C4-2B (cell line): ENCODE measurements at regions not wholly inside any gene's neighbourhood (a gene's known extent, or its start where the extent isn't known, plus 50 kb on each side); places are given as distances from the start of the nearest gene placed in this dataset.
A peak's percentile ranks its signal among the peaks of the same experiment; 100 is the strongest.

Experiments used
- H3K27ac ChIP-seq: fragments of 450-650 bp; 2 replicates; pipeline ENCODE4 v1.5.1; 2017
- CTCF ChIP-seq: fragments of 450-650 bp; conservative IDR thresholded peaks from 2 replicates; pipeline ENCODE4 v1.5.1; 2017; ENCODE audit warnings: mild to moderate bottlenecking
- ZFX ChIP-seq: fragments of 450-650 bp; IDR thresholded peaks from 2 replicates; pipeline ENCODE4 v1.6.1; 2017

- no peak overlapping the region for H3K27ac ChIP-seq
- TF ChIP-seq ZFX = no peak
- no peak for TF ChIP-seq CTCF
Measured at GRCh38 chr1:22253012-22253790, 110.3 kb upstream of the WNT4 start.

- H3K27ac ChIP-seq = no peak overlapping the region
- TF ChIP-seq ZFX (no peak), CTCF (no peak)
Measured at GRCh38 chr1:22254756-22255155, 111.9 kb upstream of the WNT4 start.

GRCh38 chr1:22255341-22256212, 112.7 kb upstream of the WNT4 start:
- peak overlapping the region; percentile 98 for H3K27ac ChIP-seq
- TF ChIP-seq CTCF = no peak
- no peak for TF ChIP-seq ZFX

- H3K27ac ChIP-seq = peak overlapping the region; percentile 98
- TF ChIP-seq ZFX (no peak), CTCF (no peak)
Measured at GRCh38 chr1:22256213-22256512, 113.3 kb upstream of the WNT4 start.

- 0 out of 2 replicates have a peak, but pooled peaks have one; percentile 36 for TF ChIP-seq ZFX
- TF ChIP-seq CTCF = no peak
- peak overlapping the region; percentile 98 for H3K27ac ChIP-seq
Measured at GRCh38 chr1:22257290-22258275, 114.7 kb upstream of the WNT4 start.

GRCh38 chr1:22258698-22259097, 115.8 kb upstream of the WNT4 start:
- H3K27ac ChIP-seq = peak overlapping the region; percentile 98

More at GRCh38 chr1:22258698-22259097, 115.8 kb upstream of the WNT4 start:
- TF ChIP-seq ZFX (no peak), CTCF (no peak)
